ENCODE measurements at regions not wholly inside any gene's neighbourhood (a gene's known extent, or its start where the extent isn't known, plus 50 kb on each side); places are given as distances from the start of the nearest gene placed in this dataset.

DNA sequence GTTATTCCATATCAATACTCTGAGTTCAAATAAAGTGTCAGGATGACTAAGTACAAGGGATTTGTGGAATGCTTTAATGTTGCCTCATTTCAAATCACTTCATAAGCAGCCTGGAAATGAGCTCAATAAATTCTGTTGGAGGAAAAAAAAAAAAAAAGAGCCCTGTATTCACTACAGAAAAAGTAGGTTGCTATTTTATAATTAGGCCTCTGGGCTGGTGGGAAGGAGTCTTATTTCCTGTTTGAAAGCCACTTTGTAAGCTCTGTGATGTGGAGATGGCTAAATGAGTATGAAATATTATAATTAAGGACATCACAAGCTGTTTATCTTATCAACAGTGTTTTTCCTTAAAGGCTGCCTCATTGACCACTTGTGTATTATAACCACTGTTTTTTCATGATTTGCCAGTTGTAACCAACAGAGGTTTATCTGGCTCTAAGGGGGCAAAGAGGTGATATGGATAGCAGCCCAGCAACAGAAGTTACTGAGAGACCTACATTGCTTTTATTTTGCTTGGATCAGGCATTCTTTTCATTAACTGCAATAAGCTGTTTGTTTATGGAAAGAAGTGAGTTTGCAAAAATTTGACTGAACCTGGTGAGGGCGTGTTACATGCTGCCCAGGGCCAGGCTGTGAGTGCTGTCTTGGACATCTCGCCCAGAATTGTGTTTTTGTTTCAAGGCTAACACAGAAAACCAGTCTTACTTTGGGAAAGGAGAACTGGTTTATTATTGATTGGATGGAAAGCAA is 563.3 kb upstream of the MAP3K7 start:
- TF ChIP-seq, protein P1, sequence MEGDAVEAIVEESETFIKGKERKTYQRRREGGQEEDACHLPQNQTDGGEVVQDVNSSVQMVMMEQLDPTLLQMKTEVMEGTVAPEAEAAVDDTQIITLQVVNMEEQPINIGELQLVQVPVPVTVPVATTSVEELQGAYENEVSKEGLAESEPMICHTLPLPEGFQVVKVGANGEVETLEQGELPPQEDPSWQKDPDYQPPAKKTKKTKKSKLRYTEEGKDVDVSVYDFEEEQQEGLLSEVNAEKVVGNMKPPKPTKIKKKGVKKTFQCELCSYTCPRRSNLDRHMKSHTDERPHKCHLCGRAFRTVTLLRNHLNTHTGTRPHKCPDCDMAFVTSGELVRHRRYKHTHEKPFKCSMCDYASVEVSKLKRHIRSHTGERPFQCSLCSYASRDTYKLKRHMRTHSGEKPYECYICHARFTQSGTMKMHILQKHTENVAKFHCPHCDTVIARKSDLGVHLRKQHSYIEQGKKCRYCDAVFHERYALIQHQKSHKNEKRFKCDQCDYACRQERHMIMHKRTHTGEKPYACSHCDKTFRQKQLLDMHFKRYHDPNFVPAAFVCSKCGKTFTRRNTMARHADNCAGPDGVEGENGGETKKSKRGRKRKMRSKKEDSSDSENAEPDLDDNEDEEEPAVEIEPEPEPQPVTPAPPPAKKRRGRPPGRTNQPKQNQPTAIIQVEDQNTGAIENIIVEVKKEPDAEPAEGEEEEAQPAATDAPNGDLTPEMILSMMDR (IDR thresholded peaks at IDR 0.05; ENCODE audit: extremely low read depth, missing control alignments) = no peak
- DNase-seq (ENCODE audit: low spot score) = no peak

DNA sequence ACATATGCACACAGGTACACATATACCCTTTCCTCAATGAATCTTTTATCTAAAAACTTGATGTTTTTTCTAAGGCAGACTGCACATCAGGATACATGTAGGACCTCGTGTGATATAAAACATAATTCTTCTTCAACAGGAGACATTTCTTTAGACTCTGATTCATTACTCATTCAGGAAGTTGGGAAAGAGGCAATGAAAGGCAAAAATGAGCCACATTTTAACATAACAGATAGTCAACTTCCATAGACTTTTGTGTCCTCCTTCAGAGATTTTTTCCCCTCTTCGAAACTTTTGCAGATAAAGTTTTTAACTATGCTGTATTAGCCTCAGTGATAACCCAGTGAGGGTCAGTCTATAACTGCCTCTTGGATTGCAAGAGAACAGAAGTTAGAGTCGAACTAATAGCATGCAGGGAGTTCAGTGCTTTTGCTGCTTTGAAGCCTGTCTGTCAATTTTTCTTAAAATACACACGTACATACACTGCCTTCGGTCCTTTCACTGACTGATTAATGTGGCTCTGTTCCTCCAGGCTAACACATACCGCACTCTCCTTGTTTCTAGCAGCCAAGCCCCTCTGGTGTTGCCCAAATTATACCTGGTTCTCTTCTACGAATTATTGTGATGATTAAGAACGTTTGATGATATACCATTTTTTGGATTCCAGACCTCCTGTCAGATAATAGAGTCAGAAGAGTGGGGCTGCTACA is 562.5 kb upstream of the MAP3K7 start:
- TF ChIP-seq, protein P1 (IDR thresholded peaks at IDR 0.05; ENCODE audit: extremely low read depth, missing control alignments) = no peak
- no peak for DNase-seq (ENCODE audit: low spot score)

DNA sequence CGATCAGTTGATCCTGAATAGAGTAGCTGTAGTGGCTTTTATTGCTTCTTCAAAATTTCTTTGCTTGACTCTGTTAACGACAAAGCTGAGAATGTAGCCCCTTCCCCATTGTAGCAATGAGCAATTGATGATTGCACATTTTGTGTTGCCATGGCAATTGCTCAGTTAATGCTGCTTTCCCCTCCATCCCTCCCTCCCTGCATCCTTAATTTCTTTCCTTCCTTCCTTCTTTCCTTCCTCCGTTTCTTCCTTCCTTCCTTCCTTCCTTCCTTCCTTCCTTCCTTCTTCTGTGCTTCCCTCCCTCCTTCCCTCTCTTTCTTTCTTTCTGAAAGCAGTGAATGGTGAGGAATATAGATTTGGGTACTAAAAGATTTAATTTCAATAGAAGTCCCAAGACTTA is 557.3 kb upstream of the MAP3K7 start:
- no peak for DNase-seq (ENCODE audit: low spot score)
- TF ChIP-seq, protein P1 (IDR thresholded peaks at IDR 0.05; ENCODE audit: extremely low read depth, missing control alignments) = no peak

DNA sequence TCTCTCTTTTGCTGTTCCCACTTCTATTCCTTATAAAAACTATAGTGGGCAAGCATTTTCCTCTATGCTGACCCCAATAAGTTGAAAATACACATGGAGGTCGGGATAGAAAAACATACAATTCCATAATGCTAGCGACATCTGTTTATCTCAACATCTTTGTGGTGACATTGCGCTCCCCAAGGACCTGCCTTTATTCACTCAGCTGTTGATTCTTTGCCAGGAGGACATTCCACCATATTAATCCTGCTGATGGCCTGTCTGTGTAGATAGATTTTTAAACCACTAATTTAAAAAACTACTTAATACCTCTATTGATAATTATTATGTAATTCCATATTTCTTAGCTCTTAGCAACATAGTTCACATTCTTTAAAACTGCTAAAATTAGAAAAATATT is 555.3 kb upstream of the MAP3K7 start:
- DNase-seq (ENCODE audit: low spot score) = no peak
- TF ChIP-seq, protein P1 (IDR thresholded peaks at IDR 0.05; ENCODE audit: extremely low read depth, missing control alignments) = no peak

DNA sequence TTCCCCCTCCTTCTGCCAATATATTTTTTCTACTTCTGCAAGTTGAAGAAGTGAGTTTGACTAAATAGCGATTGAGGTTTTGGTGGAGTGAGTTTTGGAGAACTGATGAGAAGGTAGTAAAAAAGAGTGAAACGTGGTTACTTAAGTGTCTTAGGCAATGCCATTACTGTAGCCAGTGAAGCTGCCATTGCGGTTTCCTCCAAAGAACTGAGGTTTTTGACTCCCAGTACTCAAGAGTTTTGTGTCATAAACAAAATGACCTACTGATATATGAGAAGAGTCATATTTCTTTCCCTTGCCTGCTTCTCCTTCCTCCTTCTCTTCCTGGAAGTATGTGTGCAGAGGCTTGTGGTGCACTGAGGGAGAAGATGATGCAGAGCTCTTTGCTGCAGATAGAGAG is 554.5 kb upstream of the MAP3K7 start:
- DNase-seq (ENCODE audit: low spot score) = no peak
- TF ChIP-seq, protein P1 (IDR thresholded peaks at IDR 0.05; ENCODE audit: extremely low read depth, missing control alignments) = no peak

DNA sequence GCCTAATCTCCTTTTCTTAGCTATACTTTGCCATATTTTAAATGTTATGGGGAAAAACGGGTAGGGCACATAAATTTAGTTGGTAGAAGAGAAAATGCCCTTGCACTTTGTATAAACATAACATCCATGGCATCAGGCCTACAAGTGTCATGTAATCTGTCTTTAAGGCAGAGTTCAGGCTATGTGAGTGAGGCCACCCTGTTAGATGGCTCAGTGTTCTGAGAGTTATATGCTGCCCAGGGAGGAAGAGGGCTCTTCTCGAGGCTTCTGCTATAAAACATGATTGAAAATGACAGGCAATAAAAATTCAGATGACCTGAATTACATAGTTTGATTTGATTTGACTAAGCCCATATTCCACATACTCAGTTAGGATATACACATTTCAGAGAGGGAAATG is 553.6 kb upstream of the MAP3K7 start:
- DNase-seq (ENCODE audit: low spot score) = no peak
- TF ChIP-seq, protein P1 (IDR thresholded peaks at IDR 0.05; ENCODE audit: extremely low read depth, missing control alignments) = no peak

DNA sequence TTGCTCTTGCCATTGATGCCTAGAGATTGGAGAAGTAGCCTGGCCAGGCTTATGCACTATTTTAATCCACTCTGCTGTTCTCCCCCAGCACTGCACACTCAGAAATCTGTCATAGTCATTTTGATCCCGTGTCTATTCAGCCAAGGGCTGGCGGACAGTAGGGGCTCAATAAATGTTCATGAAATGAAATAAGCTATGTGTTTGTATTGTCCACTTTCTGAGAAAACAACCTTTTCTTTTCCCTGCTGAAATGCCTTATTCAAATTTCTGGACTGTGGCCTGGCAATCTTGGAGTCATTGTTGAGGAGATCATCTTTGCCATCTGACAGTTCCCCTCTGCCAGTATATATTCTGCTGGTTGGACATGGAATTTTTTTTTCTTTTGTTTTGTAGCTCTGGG is 550.4 kb upstream of the MAP3K7 start:
- TF ChIP-seq, protein P1 (IDR thresholded peaks at IDR 0.05; ENCODE audit: extremely low read depth, missing control alignments) = no peak
- DNase-seq (ENCODE audit: low spot score) = no peak

All from GM20000 (cell line).